ENCODE measurements at regions not wholly inside any gene's neighbourhood (a gene's known extent, or its start where the extent isn't known, plus 50 kb on each side); places are given as distances from the start of the nearest gene placed in this dataset.
"Not testable (repeated sequence)": the region's sequence is repeated elsewhere in the genome, so short reads cannot be mapped to it uniquely, and the experiment has no call there.

DNA sequence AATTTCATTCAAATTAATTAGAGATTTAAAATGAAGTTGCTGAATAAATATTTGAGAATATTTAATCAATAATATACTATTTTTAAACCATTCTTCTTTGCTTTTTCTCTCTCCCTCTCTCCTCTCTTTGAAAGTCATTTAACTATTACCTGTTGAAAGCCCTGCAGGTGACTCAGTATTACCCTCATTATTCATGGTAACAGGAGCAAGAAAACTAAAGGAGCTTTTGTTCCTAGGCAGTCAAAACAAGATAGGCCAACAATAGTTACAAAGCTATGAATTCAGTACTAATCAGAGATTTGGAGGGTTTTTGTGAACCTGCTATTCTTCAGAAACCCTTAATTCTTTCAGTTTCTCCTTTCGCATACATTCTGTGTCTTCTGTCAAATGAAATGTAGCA lies 721.3 kb upstream of the NCAM2 start:
- ATAC-seq: no peak
- intact Hi-C loops (cut with DNase I): no loop called here
- no peak for DNase-seq

DNA sequence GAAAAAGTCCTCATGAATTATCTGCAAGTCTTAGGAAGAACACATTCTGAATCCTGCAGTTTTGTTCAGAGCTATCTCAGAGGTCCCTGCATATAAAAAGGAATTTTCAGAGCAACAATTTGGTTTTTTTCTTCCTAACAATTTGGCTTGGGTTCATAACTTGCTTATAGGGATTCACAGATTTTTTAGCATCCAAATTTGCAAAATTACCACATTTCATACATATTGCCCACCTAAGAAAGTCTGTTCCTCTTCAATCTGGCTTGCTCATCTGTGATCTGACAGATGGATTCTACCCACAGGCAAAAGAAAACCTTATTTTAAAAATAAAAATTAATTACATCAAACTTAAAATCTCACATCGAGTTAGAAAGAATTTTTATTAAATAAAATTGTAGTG lies 714.4 kb upstream of the NCAM2 start:
- ATAC-seq (no peak), DNase-seq (no peak)
- intact Hi-C loops (cut with DNase I): no loop called here

DNA sequence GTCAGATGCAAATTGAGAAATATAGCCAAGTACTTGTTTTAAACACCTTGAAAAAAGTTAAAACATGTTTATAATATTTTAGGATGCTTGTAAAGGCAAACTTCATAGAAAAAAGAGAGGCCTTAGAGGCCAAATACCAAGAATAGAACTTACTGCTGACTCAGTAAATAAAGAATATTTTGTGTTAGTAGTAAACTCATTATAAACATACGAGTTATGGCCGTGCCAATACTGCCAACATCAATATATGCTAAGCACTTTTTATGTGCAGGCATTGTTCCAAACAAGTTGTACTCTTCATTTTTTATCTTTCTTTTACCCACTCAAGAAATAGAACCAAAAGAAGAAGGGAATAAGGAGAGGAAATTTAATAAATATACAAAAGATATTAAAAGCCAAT lies 705.9 kb upstream of the NCAM2 start:
- intact Hi-C loops (cut with DNase I): no loop called here

DNA sequence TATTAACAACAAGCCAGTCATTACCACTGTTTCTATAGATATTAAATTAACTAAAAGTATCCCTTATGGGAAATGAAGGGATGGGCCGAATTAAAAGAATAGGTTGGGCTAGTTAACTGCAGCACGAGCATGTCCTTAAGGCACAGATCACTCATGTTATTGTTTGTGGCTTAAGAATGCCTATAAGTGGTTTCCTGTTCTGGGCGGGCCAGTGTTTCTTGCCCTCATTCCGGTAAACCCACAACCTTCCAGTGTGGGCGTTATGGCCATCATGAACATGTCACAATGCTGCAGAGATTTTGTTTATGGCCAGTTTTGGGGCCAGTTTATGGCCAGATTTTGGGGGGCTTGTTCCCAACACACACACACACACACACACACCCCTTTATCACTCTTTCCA lies 705.4 kb upstream of the NCAM2 start:
- ATAC-seq; intact Hi-C loops (cut with DNase I): not testable (repeated sequence)

More for the DNA sequence above, 705.9 kb upstream of the NCAM2 start:
- DNase-seq (no peak), ATAC-seq (no peak)

DNA sequence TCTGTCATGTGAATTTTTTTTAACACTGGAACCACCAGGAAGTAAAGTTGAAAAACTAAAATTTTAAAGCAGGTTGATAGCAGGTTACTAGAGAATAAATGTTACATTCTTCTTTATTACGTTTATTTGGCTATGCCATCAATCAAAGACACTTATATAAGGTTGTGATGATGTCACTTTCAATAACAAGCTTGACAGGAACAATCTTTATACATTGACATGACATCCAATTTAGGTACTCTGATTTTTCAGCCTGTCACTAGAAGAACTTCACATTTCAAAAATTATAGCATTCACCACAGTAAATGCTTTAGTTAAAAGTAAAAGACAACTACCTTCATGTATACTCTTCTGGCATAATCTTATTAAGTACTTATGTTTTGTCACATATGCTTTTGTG lies 696.8 kb upstream of the NCAM2 start:
- DNase-seq (no peak), ATAC-seq (no peak)
- intact Hi-C loops (cut with DNase I): no loop called here

More for the DNA sequence above, 705.4 kb upstream of the NCAM2 start:
- DNase-seq: not testable (repeated sequence)

DNA sequence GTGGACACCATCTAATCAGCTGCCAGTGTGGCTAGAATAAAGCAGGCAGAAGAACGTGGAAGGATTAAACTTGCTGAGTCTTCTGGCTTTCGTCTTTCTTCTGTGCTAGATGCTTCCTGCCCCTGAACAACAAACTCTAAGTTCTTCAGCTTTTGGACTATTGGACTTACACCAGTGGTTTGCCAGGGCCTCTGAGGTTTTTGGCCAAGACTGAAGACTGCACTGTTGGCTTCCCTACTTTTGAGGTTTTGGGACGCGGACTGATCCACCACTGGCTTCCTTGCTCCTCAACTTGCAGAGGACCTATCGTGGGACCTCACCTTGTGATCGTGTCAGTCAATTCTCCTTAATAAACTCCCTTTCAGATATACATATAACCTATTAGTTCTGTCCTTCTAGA lies 696.1 kb upstream of the NCAM2 start:
- intact Hi-C loops (cut with DNase I): no loop called here
- DNase-seq: no peak
- no peak for ATAC-seq

DNA sequence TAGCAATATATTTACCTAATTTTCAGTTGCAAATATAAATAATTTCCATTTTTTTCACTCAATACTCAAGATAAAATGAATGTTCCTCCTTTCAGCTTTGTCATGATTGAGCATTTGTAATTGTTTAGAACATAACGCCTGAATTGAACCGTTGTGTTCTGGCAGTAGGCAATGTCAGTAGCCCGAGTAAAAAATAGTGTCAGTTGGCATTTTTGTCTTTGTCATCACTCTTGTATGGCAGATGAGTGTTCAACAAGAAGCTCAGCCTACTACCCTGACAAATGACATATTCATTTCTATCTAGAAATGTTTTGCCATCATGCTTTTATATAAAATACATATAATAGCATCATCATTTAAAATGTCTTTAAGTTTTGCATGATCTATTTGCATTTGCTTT lies 691.4 kb upstream of the NCAM2 start:
- no peak for DNase-seq
- intact Hi-C loops (cut with DNase I): no loop called here
- no peak for ATAC-seq

DNA sequence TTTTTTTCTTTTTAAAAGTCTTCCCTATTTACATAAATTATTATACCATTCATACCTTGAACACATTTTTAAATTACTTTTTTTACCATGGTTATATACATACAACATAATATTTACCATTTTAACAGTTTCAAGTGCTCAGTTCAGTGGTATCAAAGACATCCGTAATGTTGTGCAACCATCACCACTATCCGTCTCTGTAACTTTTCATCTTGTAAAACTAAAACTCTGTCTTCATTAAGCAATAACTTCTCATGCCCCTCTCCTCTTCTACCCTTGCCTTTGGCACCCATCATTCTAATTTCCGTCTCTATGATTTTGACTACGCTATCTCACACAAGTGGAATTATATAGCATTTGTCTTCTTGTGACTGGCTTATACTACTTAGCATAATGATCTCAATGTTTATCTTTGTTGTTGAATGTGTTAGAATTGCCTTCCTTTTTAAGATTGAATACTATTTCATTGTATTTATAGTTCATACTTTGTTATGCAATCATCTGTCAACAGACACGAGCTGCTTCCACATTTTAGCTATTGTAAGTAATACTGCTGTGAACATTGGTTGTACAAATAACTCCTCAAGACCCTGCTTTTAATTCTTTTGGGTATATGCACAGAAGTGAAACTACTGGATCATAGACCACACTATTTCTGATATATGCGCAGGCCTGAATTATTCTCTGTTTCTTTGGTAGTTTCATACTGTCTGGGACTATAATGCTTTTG lies 689.5 kb upstream of the NCAM2 start:
- intact Hi-C loops (cut with DNase I): no loop called here
- ATAC-seq: no peak
- no peak for DNase-seq

DNA sequence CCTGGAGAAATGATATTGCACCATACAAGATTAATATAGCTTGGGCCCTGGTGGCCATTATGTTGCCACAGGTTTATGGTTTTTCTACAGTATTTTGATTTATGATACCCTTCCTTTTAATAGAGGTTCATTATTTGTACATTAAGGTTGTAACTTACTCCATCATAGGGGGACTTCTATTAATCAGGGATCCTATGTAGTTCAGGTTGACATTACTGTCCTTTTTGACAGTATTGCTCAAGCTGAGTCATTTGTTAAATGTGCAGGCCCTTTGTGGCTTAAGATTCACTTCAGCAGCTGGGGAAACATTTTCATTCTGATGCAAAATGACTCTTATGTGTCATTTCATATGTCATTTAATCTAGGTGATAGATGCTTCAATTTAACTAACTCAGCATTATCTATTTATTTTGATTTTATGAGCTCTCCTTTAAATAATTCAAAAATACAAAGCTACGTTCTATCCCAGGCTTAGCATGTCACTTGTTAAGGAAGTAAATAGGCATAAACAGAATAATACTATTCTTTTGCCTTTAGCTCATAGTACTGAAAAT lies 686.9 kb upstream of the NCAM2 start:
- ATAC-seq: no peak
- DNase-seq: no peak
- intact Hi-C loops (cut with DNase I): no loop called here

DNA sequence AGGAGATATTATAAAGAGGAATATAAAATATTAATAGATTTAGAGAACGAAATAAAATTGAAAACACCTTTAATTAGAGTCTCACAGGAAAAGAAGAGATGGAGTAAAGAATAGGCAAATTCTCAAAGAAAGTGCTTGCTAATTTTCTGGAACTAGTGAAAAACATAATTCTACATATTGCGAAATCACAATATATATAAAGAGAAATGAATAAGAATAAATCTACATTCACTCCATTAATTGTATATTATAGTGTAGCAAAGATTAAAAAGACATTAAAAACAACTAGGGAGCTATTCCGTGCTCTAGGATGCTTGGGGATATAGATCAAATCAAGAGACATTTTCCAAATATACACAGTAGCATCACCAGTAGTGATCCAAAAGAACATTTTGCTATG lies 685.2 kb upstream of the NCAM2 start:
- no peak for DNase-seq

DNA sequence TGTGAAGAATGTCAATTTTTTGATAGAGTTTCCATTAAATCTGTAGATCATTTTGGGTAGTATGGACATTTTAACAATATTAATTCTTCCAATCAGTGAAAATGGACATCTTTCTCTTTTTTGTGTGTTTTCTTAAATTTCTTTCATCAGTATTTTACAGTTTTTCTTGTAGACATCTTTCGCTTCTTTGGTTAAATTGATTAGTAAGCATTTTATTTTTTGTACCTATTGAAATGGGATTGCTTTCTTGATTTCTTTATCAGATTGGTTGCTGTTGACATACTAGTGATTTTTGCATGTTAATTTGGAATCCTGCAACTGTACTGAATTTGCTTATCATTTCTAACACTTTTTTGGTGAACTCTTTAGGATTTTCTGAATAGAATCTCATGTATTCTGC lies 683.2 kb upstream of the NCAM2 start:
- no peak for ATAC-seq
- intact Hi-C loops (cut with DNase I): no loop called here
- no peak for DNase-seq

More for the DNA sequence above, 685.2 kb upstream of the NCAM2 start:
- ATAC-seq: no peak
- intact Hi-C loops (cut with DNase I): no loop called here

DNA sequence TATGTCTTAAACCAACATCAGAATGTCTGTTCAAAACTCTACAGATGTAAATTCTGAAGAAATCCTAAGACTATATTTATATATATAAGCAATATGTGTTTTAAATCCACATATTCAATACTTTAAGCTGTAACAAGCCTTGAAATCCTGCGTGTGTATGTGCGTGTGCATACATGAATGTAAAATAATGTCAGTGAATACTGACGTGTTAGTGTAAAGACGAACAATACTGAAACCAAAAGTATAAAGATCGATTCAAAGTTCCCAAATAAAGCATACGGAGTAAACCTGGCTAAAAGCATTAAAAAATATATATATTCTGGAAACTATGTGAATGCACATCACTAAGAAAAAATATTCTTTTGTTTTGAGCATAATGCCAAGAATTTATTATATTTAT lies 668.6 kb upstream of the NCAM2 start:
- intact Hi-C loops (cut with DNase I): no loop called here

DNA sequence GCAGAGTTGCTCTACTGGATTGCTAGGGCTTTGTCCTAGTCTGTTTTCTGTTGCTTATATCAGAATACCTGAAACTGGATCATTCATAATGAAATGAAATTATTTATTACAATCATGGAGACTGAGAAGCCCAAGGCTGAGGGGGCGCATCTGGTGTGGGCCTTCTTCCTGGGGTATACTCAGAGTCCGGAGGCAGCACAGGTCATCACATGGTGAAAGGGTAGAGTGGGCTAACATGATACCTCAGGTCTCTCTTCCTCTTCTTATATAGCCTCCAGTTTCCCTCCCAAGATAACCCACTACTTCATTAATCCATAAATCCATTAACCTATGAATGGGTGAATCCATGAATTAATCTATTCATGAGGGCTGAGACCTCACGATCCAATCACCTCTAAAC lies 667.6 kb upstream of the NCAM2 start:
- no peak for DNase-seq
- no peak for ATAC-seq
- intact Hi-C loops (cut with DNase I): no loop called here

More for the DNA sequence above, 668.6 kb upstream of the NCAM2 start:
- DNase-seq: no peak
- ATAC-seq: no peak

DNA sequence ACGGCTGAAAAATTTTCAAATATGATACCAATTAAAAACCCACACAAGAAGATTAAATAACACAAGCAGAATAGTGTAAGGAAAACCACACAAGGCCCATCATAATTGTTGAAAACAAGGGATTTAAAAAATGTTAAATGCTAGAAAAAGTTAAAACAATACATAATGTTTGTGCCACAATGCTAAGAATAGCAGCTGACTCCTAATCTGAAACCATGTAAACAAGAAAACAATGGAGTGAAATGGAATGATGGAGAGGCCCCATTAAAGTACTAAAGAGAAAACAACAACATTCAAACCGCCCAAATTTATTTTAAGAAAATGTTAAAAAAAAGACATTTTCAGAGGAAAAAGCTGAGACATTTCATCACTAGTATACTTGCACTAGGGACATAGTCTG lies 663.6 kb upstream of the NCAM2 start:
- ATAC-seq (no peak), DNase-seq (no peak)

DNA sequence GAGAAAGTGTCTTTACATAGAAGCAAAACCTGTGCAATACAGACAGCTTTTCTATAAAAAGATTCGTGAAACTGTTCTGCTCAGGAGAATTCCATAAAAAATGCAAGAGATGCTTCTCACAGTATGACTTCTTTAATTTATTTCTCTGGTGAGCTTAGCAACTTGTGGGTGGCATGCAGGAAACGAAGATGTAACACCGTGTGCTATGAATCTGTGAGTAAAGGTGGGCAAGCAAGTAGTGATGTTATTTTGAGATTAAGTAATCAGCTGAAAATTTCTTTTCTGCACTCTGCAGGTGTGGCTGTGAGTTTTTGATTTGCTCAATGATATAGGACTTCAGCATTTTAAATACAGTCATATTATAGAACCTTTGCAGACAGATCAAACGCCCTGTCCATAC lies 656.8 kb upstream of the NCAM2 start:
- no peak for DNase-seq
- no peak for ATAC-seq
- intact Hi-C loops (cut with DNase I): no loop called here

More for the DNA sequence above, 663.6 kb upstream of the NCAM2 start:
- intact Hi-C loops (cut with DNase I): no loop called here

DNA sequence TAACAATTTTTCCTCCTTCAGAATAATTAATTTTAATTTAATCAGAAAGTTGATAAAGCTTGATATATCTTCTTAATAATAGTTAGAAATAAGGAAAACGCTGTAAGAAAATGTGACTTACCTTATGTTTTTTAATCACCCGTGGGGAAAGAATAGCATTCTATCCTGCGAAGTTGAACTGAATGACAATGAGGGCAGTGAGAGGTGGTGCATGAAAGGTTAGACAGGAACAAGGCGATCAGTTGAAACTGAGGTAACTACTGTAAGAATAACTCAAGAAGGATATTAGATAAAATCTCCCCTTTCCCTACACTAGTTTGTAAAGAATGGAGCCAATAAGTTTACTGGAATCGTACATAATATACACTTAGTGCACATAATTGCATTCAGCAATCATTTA lies 655.0 kb upstream of the NCAM2 start:
- ATAC-seq (no peak), DNase-seq (no peak)
- intact Hi-C loops (cut with DNase I): no loop called here

DNA sequence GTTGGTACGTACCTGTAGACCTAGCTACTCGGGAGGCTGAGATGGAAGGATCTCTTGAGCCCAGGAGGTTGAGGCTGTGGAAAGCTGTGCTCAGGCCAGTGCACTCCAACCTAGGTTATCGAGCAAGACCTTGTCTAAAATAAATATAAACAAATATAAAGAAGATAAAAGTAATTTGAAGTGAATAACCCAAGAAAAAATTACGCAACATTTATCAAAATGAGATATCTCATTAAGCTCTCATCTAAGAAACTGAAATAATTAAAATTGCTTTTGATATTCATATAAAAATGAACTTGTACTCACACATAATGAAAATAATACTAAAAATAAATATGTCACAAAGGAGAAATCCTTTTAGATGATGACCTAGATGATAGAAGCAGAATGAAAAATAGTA lies 647.1 kb upstream of the NCAM2 start:
- ATAC-seq (no peak), DNase-seq (no peak)
- intact Hi-C loops (cut with DNase I): no loop called here

DNA sequence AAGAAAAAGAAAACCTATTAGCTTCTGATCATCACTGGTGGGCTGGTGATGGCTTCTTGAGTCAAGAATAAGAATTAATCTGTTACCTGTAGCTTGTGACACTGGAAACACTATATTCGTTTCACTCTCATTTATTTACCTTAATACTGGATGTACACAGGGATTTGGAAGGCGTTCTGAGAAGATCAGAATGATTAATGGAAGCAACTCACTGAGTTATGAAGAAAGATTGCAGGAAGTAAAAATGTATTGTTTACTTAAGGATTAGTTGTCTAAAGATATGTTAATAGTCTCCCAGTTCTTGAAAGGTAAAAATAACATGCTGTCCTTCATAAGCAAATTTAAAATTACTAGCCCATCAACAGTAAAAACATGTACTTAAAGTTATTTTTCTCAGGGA lies 644.9 kb upstream of the NCAM2 start:
- intact Hi-C loops (cut with DNase I): no loop called here
- ATAC-seq (no peak), DNase-seq (no peak)

DNA sequence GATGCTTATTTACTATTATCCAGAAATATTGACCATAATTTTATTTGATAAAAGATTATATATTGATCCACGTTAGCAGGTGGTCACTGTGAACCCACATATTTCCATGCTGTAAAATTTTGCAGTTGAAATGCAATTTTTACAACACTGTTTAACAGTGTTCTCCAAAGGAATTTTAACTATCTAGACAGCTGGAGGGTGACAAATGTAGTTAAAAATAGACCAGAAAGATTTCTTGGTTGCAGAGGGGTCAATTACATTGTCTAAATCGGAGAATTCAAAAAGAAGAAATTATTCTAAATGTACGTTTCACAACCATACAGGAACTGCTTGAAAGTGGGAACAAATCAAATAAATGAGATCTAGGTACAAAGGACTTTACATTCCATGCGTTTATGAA lies 625.2 kb upstream of the NCAM2 start:
- intact Hi-C loops (cut with DNase I): no loop called here
- ATAC-seq: no peak

DNA sequence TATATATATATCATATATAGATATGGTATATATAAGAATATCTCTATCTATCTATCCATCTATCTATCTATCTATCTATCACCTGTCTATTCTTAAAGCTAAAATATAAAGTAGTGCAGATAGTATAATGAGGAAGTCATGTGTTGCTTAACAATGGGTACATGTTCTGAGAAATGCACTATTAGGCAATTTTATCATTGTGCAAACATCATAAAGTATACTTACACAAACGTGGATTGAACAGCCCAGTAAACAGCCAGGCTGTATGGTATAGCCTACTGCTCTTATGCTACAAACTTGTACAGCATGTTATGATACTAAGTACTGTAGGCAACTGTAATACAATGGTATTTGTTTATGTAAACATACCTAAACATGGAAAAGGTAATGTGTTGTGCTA lies 621.0 kb upstream of the NCAM2 start:
- no peak for ATAC-seq
- no peak for DNase-seq
- intact Hi-C loops (cut with DNase I): no loop called here

More for the DNA sequence above, 625.2 kb upstream of the NCAM2 start:
- DNase-seq: no peak

DNA sequence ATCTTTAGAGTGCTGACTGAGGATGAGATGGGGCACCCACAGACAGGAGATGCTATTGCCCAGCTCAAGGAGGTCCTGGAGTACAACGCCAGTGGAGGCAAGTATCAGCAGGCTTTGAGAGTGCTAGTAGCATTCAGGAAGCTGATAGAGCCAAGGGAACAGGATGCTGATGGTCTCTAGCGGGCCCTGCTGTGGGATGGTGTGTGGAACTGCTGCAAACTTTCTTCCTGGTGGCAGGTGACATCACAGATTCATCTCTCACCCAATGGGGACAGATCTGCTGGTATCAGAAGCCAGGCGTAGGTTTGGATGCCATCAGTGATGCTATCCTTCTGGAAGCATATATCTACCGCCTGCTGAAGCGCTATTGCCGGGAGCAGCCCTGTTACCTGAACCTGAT lies 609.8 kb upstream of the NCAM2 start:
- intact Hi-C loops (cut with DNase I): no loop called here
- DNase-seq: no peak
- ATAC-seq: no peak
